Fibroblast of mammary gland (primary cell): ENCODE measurements at regions not wholly inside any gene's neighbourhood (a gene's known extent, or its start where the extent isn't known, plus 50 kb on each side); places are given as distances from the start of the nearest gene placed in this dataset.
"Not testable (repeated sequence)": the region's sequence is repeated elsewhere in the genome, so short reads cannot be mapped to it uniquely, and the experiment has no call there.

Experiments used
- DNase-seq: peaks from one replicate; pipeline ENCODE4 v3.0.0-alpha.2; 2010; ENCODE audit warnings: low read depth
- H3K4me3 ChIP-seq: 2 replicates; pipeline ENCODE4 v1.5.1; 2011; ENCODE audit warnings: low read depth, mild to moderate bottlenecking, low read length, moderate library complexity; ENCODE audit not compliant: control insufficient read depth
- TF ChIP-seq, protein P1 (sequence below): conservative IDR thresholded peaks from 2 replicates; pipeline ENCODE4 v1.5.1; 2011; ENCODE audit warnings: low read depth, low read length, inconsistent platforms; ENCODE audit not compliant: control insufficient read depth, insufficient read depth

DNA sequence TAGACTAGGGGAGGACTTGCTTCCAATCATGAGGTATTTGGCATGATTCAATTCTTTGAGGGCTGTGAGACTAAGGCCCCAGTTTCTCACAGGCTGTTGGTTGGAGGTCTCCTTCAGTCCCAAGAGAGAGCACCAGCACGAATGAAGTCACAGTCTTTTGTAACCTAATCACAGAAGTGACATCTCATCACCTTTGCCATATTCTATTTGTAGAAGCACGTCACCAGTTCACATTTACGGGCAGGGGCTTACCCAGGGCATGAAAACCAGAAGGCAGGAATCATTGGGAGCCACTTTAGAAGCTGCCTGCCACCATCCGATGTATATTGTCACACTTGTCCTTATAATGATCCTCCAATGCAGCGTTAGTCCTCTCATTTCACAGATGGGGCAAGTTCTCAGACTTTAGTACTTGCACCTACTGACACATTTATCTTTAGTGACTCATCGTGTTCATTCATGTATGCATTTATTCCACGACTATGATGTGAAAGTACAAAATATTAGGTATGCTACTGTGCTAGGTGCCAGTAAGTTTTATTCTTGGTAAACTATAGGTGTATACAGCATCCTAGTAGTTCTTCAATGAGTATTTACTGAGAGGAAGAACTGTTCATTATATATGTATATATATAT is 163.8 kb upstream of the PGRMC2 start:
- no peak overlapping the region for H3K4me3 ChIP-seq
- no peak for DNase-seq
- TF ChIP-seq, protein P1, sequence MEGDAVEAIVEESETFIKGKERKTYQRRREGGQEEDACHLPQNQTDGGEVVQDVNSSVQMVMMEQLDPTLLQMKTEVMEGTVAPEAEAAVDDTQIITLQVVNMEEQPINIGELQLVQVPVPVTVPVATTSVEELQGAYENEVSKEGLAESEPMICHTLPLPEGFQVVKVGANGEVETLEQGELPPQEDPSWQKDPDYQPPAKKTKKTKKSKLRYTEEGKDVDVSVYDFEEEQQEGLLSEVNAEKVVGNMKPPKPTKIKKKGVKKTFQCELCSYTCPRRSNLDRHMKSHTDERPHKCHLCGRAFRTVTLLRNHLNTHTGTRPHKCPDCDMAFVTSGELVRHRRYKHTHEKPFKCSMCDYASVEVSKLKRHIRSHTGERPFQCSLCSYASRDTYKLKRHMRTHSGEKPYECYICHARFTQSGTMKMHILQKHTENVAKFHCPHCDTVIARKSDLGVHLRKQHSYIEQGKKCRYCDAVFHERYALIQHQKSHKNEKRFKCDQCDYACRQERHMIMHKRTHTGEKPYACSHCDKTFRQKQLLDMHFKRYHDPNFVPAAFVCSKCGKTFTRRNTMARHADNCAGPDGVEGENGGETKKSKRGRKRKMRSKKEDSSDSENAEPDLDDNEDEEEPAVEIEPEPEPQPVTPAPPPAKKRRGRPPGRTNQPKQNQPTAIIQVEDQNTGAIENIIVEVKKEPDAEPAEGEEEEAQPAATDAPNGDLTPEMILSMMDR = no peak

DNA sequence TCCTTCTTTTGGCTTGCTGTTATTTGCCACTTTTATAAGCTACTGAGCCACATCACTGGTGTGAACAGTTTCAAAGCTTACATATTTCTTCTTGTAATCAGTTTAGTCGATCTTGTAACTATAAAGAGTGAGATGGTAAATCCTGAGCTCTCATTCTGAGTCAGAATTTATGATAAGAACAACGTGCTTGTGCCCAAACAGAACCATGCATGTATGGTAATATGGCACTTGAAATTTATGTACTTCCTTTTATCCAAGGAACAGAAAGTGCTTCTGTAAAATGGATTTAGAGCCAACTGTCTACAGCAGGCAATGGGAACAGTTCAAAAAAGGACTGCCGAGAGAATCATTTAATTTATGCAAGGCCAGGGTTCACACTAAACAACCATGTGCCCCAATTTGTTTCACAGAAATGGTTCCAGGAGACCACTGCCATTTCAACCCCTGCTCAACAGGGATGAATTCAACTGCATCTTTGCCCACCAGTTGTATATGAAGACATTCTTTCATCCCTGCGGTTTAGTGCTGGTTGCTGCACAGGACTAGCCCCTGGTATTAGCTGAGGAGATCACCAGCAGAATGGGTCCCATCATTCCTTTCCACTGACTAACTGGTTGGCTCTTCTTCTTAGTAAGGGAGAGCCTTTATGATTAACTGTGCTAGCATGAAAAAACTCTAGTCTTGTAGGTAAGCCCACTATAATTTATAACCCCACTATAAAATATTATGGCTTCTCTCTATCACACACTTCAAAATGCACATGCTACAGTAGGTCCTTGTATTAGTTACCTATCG is 162.9 kb upstream of the PGRMC2 start:
- TF ChIP-seq, protein P1 = no peak
- no peak for DNase-seq
- no peak overlapping the region for H3K4me3 ChIP-seq

DNA sequence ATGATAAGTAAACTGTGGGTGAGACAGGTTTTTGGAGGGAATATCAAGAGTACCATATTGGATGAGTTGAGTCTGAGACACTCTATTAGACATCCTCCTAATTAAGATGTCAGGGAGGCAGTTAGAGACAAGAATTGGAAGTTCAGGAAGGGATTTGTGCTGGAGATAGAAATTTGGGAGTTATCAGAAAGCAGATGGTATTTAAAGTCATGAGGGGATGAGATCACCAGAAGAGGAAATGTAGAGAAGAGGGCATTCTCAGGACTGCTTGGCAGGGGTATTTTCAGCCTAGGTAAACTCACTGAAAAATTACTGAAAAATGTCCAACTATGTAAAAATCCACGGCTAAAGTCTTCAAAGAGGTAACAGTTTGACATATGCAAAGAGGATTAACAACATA is 161.6 kb upstream of the PGRMC2 start:
- no peak overlapping the region for H3K4me3 ChIP-seq
- DNase-seq = peak; percentile 40
- TF ChIP-seq, protein P1 = no peak

DNA sequence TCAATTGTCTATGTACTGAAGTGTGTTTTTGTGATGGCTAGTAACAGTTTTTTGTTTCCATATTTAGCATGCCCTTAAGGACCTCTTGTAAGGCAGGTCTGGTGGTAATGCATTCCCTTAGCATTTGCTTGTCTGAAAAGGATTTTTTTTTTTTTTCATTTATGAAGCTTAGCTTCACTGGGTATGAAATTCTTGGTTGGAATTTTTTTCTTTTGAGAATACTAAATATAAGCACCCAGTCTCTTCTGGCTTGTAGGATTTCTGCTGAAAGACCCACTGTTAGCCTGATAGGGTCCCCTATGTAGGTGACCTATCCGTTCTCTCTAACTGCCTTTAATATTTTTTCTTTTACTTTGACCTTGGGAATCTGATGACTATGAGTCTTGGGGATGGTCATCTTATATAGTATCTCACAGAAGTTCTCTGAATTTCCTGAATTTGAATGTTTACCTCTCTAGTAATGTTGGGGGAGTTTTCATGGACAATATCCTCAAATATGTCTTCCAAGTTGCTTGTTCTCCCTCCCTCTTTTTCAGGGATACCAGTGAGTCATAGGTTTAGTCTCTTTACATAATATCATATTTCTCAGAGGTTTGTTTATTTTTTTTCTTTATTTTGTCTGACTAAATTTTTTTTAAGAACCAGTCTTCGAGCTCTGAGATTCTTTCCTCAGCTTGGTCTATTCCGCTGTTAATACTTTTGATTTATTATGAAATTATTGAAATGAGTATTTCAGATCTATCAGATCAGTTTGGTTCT is 157.1 kb upstream of the PGRMC2 start:
- no peak overlapping the region for H3K4me3 ChIP-seq
- TF ChIP-seq, protein P1 = no peak
- DNase-seq = no peak

DNA sequence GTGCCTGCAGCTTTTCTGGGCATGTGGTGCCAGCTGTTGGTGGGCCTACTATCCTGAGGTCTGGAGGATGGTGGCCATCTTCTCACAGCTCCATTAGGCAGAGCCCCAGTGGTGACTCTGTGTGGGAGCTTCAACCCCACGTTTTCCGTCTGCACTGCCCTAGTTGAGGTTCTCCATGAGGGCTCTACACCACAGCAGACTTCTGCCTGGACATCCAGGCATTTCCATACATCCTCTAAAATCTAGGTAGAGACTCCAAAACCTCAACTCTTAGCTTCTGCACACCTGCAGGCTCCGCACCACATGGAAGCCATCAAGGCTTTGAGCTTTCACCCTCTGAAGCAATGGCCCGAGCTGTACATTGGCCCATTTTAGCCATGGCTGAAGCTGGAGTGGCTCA is 153.3 kb upstream of the PGRMC2 start:
- no peak for DNase-seq
- H3K4me3 ChIP-seq = no peak overlapping the region
- TF ChIP-seq, protein P1 = no peak

DNA sequence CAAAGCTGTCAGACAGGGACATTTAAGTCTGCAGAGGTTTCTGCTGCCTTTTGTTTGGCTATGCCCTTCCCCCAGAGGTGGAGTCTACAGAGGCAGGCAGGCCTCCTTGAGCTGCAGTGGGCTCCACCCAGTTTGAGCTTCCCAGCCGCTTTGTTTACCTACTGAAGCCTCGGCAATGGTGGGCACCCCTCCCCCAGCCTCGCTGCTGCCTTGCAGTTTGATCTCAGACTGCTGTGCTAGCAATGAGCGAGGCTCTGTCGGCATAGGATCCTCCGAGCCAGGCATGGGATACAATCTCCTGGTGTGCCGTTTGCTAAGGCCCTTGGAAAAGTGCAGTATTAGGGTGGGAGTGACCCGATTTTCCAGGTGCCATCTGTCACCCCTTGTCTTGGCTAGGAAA is 149.4 kb upstream of the PGRMC2 start:
- not testable (repeated sequence) for H3K4me3 ChIP-seq, DNase-seq

DNA sequence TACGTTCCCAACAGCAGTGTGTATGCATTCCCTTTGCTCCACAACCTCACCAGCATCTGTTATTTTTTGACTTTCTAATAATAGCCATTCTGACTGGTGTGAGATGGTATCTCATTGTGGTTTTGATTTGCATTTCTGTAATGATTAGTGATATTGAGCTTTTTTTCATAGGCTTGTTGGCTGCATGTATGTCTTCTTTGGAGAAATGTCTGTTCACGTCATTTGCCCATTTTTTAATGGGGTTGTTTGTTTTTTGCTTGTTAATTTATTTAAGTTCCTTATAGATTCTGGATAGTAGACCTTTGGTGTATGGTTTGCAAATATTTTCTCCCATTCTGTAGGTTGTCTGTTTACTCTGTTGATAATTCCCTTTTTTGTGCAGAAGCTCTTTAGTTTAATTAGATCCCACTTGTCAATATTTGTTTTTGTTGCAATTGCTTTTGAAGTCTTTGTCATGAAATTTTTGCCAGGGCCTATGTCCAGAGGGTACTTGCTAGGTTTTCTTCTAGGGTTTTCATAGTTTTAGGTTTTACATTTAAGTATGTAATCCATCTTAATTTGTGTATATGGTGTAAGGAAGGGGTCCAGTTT is 141.5 kb upstream of the PGRMC2 start:
- H3K4me3 ChIP-seq, DNase-seq: not testable (repeated sequence)
